ENCODE measurements at regions not wholly inside any gene's neighbourhood (a gene's known extent, or its start where the extent isn't known, plus 50 kb on each side); places are given as distances from the start of the nearest gene placed in this dataset.

GRCh38 chr17:63185420-63185819 is 219.4 kb downstream of the TANC2 start:
- H3K4me1 ChIP-seq (replicated peaks in 1 of 2; ENCODE audit: control insufficient read depth in 2 of 2, insufficient read depth in 2 of 2, low read length in 2 of 2): no peaks in the 10 kb centered on the region
- CTCF ChIA-PET (ENCODE audit: low intra/inter-chr PET ratio): no interaction called here
- no peaks in the 10 kb centered on the region for H4K20me1 ChIP-seq (replicated peaks; ENCODE audit: control insufficient read depth, insufficient read depth, low read length)
- POLR2A ChIA-PET: no interaction called here
- no peak overlapping the region for H3K27ac ChIP-seq (ENCODE audit: extremely low read depth, low read depth, low read length)
- H3K36me3 ChIP-seq (ENCODE audit: control insufficient read depth, insufficient read depth, low read length): no peaks in the 10 kb centered on the region
- no peak for ATAC-seq
- H3K9me1 ChIP-seq (ENCODE audit: control insufficient read depth, insufficient read depth, low read length): no peaks in the 10 kb centered on the region
- H3K9me3 ChIP-seq (replicated peaks; ENCODE audit: control insufficient read depth, insufficient read depth, low read depth, low read length): no peaks in the 10 kb centered on the region
- no peak for FAIRE-seq
- no peak overlapping the region for H3K4me2 ChIP-seq (ENCODE audit: insufficient read depth, low read length)
- intact Hi-C loops (cut with micrococcal nuclease): no loop called here
- no peaks in the 10 kb centered on the region for H3K79me2 ChIP-seq (ENCODE audit: control insufficient read depth, insufficient read depth, low read length)
- H3K27me3 ChIP-seq (ENCODE audit: control insufficient read depth in 2 of 2, insufficient read depth in 2 of 2, low read length in 2 of 2): no peaks in the 10 kb centered on the region
- H3K9ac ChIP-seq (ENCODE audit: insufficient read depth in 1 of 2, low read depth in 2 of 2, low read length in 2 of 2): no peak overlapping the region
- no peak overlapping the region for H3K4me3 ChIP-seq
- H2AFZ ChIP-seq (ENCODE audit: low read depth, low read length): no peak overlapping the region
- DNase-seq (ENCODE audit: extremely low read depth in 1 of 4, low spot score in 3 of 4): no peak
- TF ChIP-seq ZNF316 (IDR thresholded peaks at IDR 0.05) (peak; percentile 24; the same call in 1 of the 2 replicates), MCM2 (IDR thresholded peaks at IDR 0.05; ENCODE audit: low read depth) (no peak)
- in situ Hi-C loops (cut with MboI): no loop called here
- BruUV-seq (replicated peaks): no TSS peak

- no peak overlapping the region for H2AFZ ChIP-seq (ENCODE audit: low read depth, low read length)
- peak in 1 of 4 experiments; percentile 3 for DNase-seq (ENCODE audit: extremely low read depth in 1 of 4, low spot score in 3 of 4)
- peak; percentile 74 for FAIRE-seq
- no peaks in the 10 kb centered on the region for H3K27me3 ChIP-seq (ENCODE audit: control insufficient read depth in 2 of 2, insufficient read depth in 2 of 2, low read length in 2 of 2)
- H3K36me3 ChIP-seq (ENCODE audit: control insufficient read depth, insufficient read depth, low read length): no peaks in the 10 kb centered on the region
- no peak overlapping the region for H3K27ac ChIP-seq (ENCODE audit: extremely low read depth, low read depth, low read length)
- ChIA-PET CTCF (ENCODE audit: low intra/inter-chr PET ratio) (no interaction called here), POLR2A (no interaction called here)
- no peaks in the 10 kb centered on the region for H3K9me3 ChIP-seq (replicated peaks; ENCODE audit: control insufficient read depth, insufficient read depth, low read depth, low read length)
- BruUV-seq (replicated peaks): no TSS peak
- no peaks in the 10 kb centered on the region for H3K79me2 ChIP-seq (ENCODE audit: control insufficient read depth, insufficient read depth, low read length)
- no peak overlapping the region for H3K9ac ChIP-seq (ENCODE audit: insufficient read depth in 1 of 2, low read depth in 2 of 2, low read length in 2 of 2)
- no peak overlapping the region for H3K4me2 ChIP-seq (ENCODE audit: insufficient read depth, low read length)
- no peaks in the 10 kb centered on the region for H4K20me1 ChIP-seq (replicated peaks; ENCODE audit: control insufficient read depth, insufficient read depth, low read length)
- intact Hi-C loops (cut with micrococcal nuclease): no loop called here
- ATAC-seq: no peak
- H3K4me3 ChIP-seq: no peak overlapping the region
- in situ Hi-C loops (cut with MboI): no loop called here
- no peaks in the 10 kb centered on the region for H3K4me1 ChIP-seq (replicated peaks in 1 of 2; ENCODE audit: control insufficient read depth in 2 of 2, insufficient read depth in 2 of 2, low read length in 2 of 2)
- H3K9me1 ChIP-seq (ENCODE audit: control insufficient read depth, insufficient read depth, low read length): no peaks in the 10 kb centered on the region
- TF ChIP-seq TCFL5 (CRISPR knock-in tag; conservative IDR thresholded peaks at IDR 0.05): no peak
- no peak for TF ChIP-seq NBN (IDR thresholded peaks at IDR 0.05; ENCODE audit: low read depth)
- TF ChIP-seq NFIX (CRISPR knock-in tag; IDR thresholded peaks at IDR 0.05; ENCODE audit: low read depth): no peak
- TF ChIP-seq MEF2A (IDR thresholded peaks at IDR 0.05; ENCODE audit: control insufficient read depth, low read depth, low read length): no peak
- no peak for TF ChIP-seq ZNF551 (CRISPR knock-in tag; IDR thresholded peaks at IDR 0.05)
- no peak for TF ChIP-seq ZNF764 (CRISPR knock-in tag; IDR thresholded peaks at IDR 0.05; ENCODE audit: low read depth)
- no peak for TF ChIP-seq ARHGAP35 (IDR thresholded peaks at IDR 0.05; ENCODE audit: partially characterized antibody)
- TF ChIP-seq MAFG (tag; conservative IDR thresholded peaks at IDR 0.05): peak; percentile 86
- TF ChIP-seq SIN3B (IDR thresholded peaks at IDR 0.05; ENCODE audit: low read depth): no peak
- no peak for TF ChIP-seq GATAD2A (IDR thresholded peaks at IDR 0.05)
- no peak for TF ChIP-seq LEF1 (IDR thresholded peaks at IDR 0.05)
- TF ChIP-seq PTBP1 (IDR thresholded peaks at IDR 0.05; ENCODE audit: low read depth, low read length): no peak
- no peak for TF ChIP-seq POLR2AphosphoS2 (IDR thresholded peaks at IDR 0.05; ENCODE audit: low read length)
- no peak for TF ChIP-seq ILK (tag; IDR thresholded peaks at IDR 0.05; ENCODE audit: borderline replicate concordance, low read depth)
- no peak for TF ChIP-seq CREB3 (tag; conservative IDR thresholded peaks at IDR 0.05; ENCODE audit: low read depth)
- no peak for TF ChIP-seq STAT5A (IDR thresholded peaks at IDR 0.05; ENCODE audit: borderline replicate concordance, low read length)
- no peak for TF ChIP-seq TARDBP (IDR thresholded peaks at IDR 0.05)
- no peak for TF ChIP-seq CGGBP1 (CRISPR knock-in tag; IDR thresholded peaks at IDR 0.05)
- no peak for TF ChIP-seq NCOA2 (IDR thresholded peaks at IDR 0.05; ENCODE audit: partially characterized antibody in 2 of 2)
- TF ChIP-seq FOXJ3 (CRISPR knock-in tag; IDR thresholded peaks at IDR 0.05): no peak
These were observed 223.0 kb downstream of the TANC2 start for GRCh38 chr17:63189082-63189481.
